ENCODE measurements at regions not wholly inside any gene's neighbourhood (a gene's known extent, or its start where the extent isn't known, plus 50 kb on each side); places are given as distances from the start of the nearest gene placed in this dataset.

GRCh38 chr4:32597354-32597753 lies 1877.2 kb downstream of the PCDH7 start:
- TF ChIP-seq CTCF (IDR thresholded peaks at IDR 0.05) (no peak), POLR2A (IDR thresholded peaks at IDR 0.05) (no peak)
